D721Med (cell line): ENCODE measurements at regions not wholly inside any gene's neighbourhood (a gene's known extent, or its start where the extent isn't known, plus 50 kb on each side); places are given as distances from the start of the nearest gene placed in this dataset.

Experiments
- DNase-seq: peaks from one replicate; pipeline ENCODE4 v3.0.0; 2011; ENCODE audit warnings: low spot score; ENCODE audit not compliant: insufficient read length
- FAIRE-seq: peaks from 2 replicates; lab custom pipeline; 2011; peaks lifted over from hg19 to GRCh38; lab: Jason Lieb, UNC
- CTCF ChIP-seq: IDR thresholded peaks from 2 replicates; pipeline ENCODE4 v1.5.1; 2012; ENCODE audit warnings: mild to moderate bottlenecking, control low read depth; ENCODE audit not compliant: insufficient read depth; ENCODE audit errors: missing control alignments

GRCh38 chr5:118008779-118009178 lies 979.6 kb downstream of the DTWD2 start:
- no peak for TF ChIP-seq CTCF
- DNase-seq (no peak), FAIRE-seq (no peak)

GRCh38 chr5:118007262-118007661 lies 981.1 kb downstream of the DTWD2 start:
- no peak for TF ChIP-seq CTCF
- no peak for DNase-seq
- no peak for FAIRE-seq

GRCh38 chr5:118006219-118006618 lies 982.1 kb downstream of the DTWD2 start:
- no peak for DNase-seq
- TF ChIP-seq CTCF: no peak
- no peak for FAIRE-seq

GRCh38 chr5:117999939-118000549 lies 988.3 kb downstream of the DTWD2 start:
- DNase-seq: no peak
- FAIRE-seq: no peak
- TF ChIP-seq CTCF: no peak

- no peak for DNase-seq
- no peak for FAIRE-seq
- no peak for TF ChIP-seq CTCF
These were observed 1005.7 kb downstream of the DTWD2 start for GRCh38 chr5:117982691-117983090.

GRCh38 chr5:117973785-117974184 lies 1014.6 kb downstream of the DTWD2 start:
- DNase-seq (no peak), FAIRE-seq (no peak)
- no peak for TF ChIP-seq CTCF

GRCh38 chr5:117955831-117956230 lies 1032.5 kb downstream of the DTWD2 start:
- no peak for TF ChIP-seq CTCF
- DNase-seq: no peak
- FAIRE-seq: no peak
